ENCODE measurements at regions not wholly inside any gene's neighbourhood (a gene's known extent, or its start where the extent isn't known, plus 50 kb on each side); places are given as distances from the start of the nearest gene placed in this dataset.

DNA sequence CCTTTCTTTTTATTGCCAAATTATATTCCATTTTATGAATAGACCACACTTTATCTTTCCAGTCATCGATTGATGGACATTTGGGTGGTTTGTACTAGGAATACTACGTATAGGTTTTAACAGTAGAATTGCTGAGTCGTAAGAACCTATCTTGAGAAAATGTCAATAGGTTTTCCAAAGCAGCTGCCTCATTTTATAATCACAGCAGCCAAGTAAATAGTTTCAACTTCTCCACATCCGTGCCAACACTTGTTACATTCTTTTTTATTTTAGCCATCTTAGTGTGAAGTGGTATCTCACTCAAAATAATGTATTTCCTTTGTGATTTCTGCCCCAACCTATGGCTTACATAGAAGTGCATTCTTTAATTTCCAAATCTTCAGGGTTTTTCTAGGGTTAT is 479.2 kb downstream of the CDH26 start:
- TF ChIP-seq, protein P1, sequence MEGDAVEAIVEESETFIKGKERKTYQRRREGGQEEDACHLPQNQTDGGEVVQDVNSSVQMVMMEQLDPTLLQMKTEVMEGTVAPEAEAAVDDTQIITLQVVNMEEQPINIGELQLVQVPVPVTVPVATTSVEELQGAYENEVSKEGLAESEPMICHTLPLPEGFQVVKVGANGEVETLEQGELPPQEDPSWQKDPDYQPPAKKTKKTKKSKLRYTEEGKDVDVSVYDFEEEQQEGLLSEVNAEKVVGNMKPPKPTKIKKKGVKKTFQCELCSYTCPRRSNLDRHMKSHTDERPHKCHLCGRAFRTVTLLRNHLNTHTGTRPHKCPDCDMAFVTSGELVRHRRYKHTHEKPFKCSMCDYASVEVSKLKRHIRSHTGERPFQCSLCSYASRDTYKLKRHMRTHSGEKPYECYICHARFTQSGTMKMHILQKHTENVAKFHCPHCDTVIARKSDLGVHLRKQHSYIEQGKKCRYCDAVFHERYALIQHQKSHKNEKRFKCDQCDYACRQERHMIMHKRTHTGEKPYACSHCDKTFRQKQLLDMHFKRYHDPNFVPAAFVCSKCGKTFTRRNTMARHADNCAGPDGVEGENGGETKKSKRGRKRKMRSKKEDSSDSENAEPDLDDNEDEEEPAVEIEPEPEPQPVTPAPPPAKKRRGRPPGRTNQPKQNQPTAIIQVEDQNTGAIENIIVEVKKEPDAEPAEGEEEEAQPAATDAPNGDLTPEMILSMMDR (IDR thresholded peaks at IDR 0.05; ENCODE audit: control extremely low read depth in 1 of 3, insufficient read depth in 1 of 3, low read depth in 1 of 3, low read length in 3 of 3), result no peak
- TF ChIP-seq POLR2AphosphoS5 (IDR thresholded peaks at IDR 0.05; ENCODE audit: low read depth, low read length) (no peak), SIN3A (conservative IDR thresholded peaks at IDR 0.05 in 1 of 2, IDR thresholded peaks at IDR 0.05 in 1 of 2; ENCODE audit: low read depth in 1 of 2, low read length in 2 of 2) (no peak), POLR2A (IDR thresholded peaks at IDR 0.05; ENCODE audit: control extremely low read depth in 1 of 2, low read depth in 2 of 2, low read length in 2 of 2) (no peak)

All from H1 (cell line).